Natural killer cell (primary cell): ENCODE measurements at regions not wholly inside any gene's neighbourhood (a gene's known extent, or its start where the extent isn't known, plus 50 kb on each side); places are given as distances from the start of the nearest gene placed in this dataset.

Experiments used
- ATAC-seq, 3 donors: fragments of 150-1000 bp in 2 of 3; fragments of 200-7000 bp in 1 of 3; cut with Tn5 transposase; 1 replicate in 1 of 3; 2 replicates in 2 of 3; pipeline ENCODE4 v1.10.0; 2021; ENCODE audit warnings: mild to moderate bottlenecking in 2 of 3, moderate library complexity in 2 of 3
- DNase-seq, 2 donors: peaks; one replicate each; pipeline versions ENCODE4 v3.0.0 to v3.0.0-alpha.2; 2013 to 2021; ENCODE audit warnings: mixed read lengths in 1 of 2
- H3K27ac ChIP-seq: one replicate; pipeline ENCODE4 v1.5.1; 2013; ENCODE audit warnings: mild to moderate bottlenecking, low read length
- H3K27me3 ChIP-seq: one replicate; pipeline ENCODE4 v1.6.1; 2013; ENCODE audit warnings: low read length; ENCODE audit not compliant: control insufficient read depth, insufficient read depth
- H3K36me3 ChIP-seq: one replicate; pipeline ENCODE4 v1.6.1; 2013; ENCODE audit warnings: low read length; ENCODE audit not compliant: control insufficient read depth, insufficient read depth
- H3K4me1 ChIP-seq: one replicate; pipeline ENCODE4 v1.6.1; 2013; ENCODE audit warnings: low read length; ENCODE audit not compliant: control insufficient read depth, insufficient read depth
- H3K4me3 ChIP-seq: one replicate; pipeline ENCODE4 v1.5.1; 2013; ENCODE audit warnings: low read length
- H3K9me3 ChIP-seq: one replicate; pipeline ENCODE4 v1.6.1; 2013; ENCODE audit warnings: low read length; ENCODE audit not compliant: control insufficient read depth, insufficient read depth
- H3K27ac Mint-ChIP-seq, 2 donors: one replicate each; pipeline ENCODE4 v1.8.0; 2022; ENCODE audit warnings: mild to moderate bottlenecking in 2 of 2, mixed read lengths in 2 of 2, moderate library complexity in 1 of 2
- H3K27me3 Mint-ChIP-seq, 2 donors: one replicate each; pipeline ENCODE4 v1.8.0; 2022; ENCODE audit warnings: low read depth in 2 of 2, mixed read lengths in 2 of 2
- H3K36me3 Mint-ChIP-seq: one replicate; pipeline ENCODE4 v1.8.0; 2022; ENCODE audit warnings: mixed read lengths
- H3K4me1 Mint-ChIP-seq, 2 donors: one replicate each; pipeline ENCODE4 v1.8.0; 2022; ENCODE audit warnings: mixed read lengths in 2 of 2
- H3K4me3 Mint-ChIP-seq: one replicate; pipeline ENCODE4 v1.8.0; 2022; ENCODE audit warnings: mild to moderate bottlenecking, moderate library complexity, mixed read lengths
- H3K9me3 Mint-ChIP-seq, 2 donors: one replicate each; pipeline ENCODE4 v1.8.0; 2022; ENCODE audit warnings: mixed read lengths in 2 of 2
- WGBS: methylation state at CpG from one replicate; pipeline ENCODE4 v1.1.7; 2013; ENCODE audit warnings: missing lambda C conversion rate; ENCODE audit not compliant: insufficient coverage; 5-methylcytosine and 5-hydroxymethylcytosine counted together
- intact Hi-C: fragments of 100-400 bp; cut with micrococcal nuclease; formaldehyde crosslinking; loops from one replicate; pipeline ENCODE4 v1.14.2; 2022
- TF ChIP-seq, protein P1 (sequence below): fragments of 200-600 bp; IDR thresholded peaks from one replicate; pipeline ENCODE4 v1.8.0; 2022; ENCODE audit warnings: antibody characterized with exemption

DNA sequence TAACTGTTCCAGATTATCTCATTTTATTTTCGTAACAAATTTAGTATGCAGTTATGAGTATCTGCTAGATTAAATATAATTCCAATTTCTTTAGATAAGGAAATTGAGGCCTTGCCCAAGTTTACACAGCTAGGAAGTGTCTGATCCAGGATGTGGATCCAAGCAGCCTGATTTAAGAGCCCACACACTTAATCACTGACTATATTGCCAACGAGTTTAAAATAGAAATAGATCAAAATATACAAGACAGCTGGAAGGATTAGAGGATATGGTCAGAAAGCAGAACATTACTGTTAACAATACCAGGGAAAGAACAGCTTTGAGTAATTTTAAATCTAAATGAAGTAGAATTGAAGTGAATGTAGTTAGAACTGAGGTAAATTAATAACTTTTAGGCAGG, 215.2 kb downstream of the C3orf38 start:
- Mint-ChIP-seq H3K27ac (no peak overlapping the region), H3K4me1 (no peaks in the 10 kb centered on the region), H3K9me3 (peaks cover 19 to 38% of the 10 kb centered on the region in 2 donors), H3K36me3 (peaks cover 18% of the 10 kb centered on the region), H3K4me3 (no peak overlapping the region), H3K27me3 (no peaks in the 10 kb centered on the region)
- ATAC-seq, result no peak
- TF ChIP-seq, protein P1, sequence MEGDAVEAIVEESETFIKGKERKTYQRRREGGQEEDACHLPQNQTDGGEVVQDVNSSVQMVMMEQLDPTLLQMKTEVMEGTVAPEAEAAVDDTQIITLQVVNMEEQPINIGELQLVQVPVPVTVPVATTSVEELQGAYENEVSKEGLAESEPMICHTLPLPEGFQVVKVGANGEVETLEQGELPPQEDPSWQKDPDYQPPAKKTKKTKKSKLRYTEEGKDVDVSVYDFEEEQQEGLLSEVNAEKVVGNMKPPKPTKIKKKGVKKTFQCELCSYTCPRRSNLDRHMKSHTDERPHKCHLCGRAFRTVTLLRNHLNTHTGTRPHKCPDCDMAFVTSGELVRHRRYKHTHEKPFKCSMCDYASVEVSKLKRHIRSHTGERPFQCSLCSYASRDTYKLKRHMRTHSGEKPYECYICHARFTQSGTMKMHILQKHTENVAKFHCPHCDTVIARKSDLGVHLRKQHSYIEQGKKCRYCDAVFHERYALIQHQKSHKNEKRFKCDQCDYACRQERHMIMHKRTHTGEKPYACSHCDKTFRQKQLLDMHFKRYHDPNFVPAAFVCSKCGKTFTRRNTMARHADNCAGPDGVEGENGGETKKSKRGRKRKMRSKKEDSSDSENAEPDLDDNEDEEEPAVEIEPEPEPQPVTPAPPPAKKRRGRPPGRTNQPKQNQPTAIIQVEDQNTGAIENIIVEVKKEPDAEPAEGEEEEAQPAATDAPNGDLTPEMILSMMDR, result no peak
- Histone ChIP-seq H3K4me3 (no peak overlapping the region), H3K27me3 (no peaks in the 10 kb centered on the region), H3K27ac (no peak overlapping the region), H3K9me3 (peaks cover 3% of the 10 kb centered on the region), H3K36me3 (no peaks in the 10 kb centered on the region), H3K4me1 (no peaks in the 10 kb centered on the region)
- no peak for DNase-seq
- intact Hi-C loops, result no loop called here
- no CpG with 5 or more reads among the region's 2 CpGs for WGBS

DNA sequence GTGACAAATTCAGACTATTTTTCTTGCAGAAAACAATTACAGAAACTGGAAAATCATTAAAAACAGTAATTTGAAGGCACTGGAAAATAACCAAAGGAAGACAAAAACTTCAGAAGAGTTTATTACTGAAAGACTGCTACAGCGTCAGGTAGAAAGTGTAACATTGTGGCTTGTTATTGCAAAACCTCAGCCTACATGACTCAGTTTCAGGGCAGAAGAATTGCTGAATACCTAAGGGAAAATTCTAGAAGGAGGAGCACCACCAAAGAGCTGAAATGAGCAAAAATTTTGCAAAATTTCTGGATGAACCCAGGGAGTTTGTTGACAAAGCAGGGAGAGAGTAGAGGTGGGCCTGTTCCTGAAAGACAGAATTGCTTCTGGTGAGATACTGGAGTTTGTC, 219.6 kb downstream of the C3orf38 start:
- 91% methylated on average over 1 of the region's 1 CpG for WGBS
- H3K27me3 Mint-ChIP-seq, result no peaks in the 10 kb centered on the region
- H3K4me1 Mint-ChIP-seq, result no peaks in the 10 kb centered on the region
- Histone ChIP-seq H3K27me3 (no peaks in the 10 kb centered on the region), H3K36me3 (no peaks in the 10 kb centered on the region), H3K4me1 (no peaks in the 10 kb centered on the region), H3K4me3 (no peak overlapping the region), H3K27ac (no peak overlapping the region), H3K9me3 (no peaks in the 10 kb centered on the region)
- intact Hi-C loops, result no loop called here
- ATAC-seq (no peak), DNase-seq (no peak)
- H3K27ac Mint-ChIP-seq, result no peak overlapping the region
- peaks cover 22 to 36% of the 10 kb centered on the region in 2 donors for H3K9me3 Mint-ChIP-seq
- H3K4me3 Mint-ChIP-seq, result no peak overlapping the region
- peaks cover 24% of the 10 kb centered on the region for H3K36me3 Mint-ChIP-seq
- TF ChIP-seq, protein P1, result no peak

DNA sequence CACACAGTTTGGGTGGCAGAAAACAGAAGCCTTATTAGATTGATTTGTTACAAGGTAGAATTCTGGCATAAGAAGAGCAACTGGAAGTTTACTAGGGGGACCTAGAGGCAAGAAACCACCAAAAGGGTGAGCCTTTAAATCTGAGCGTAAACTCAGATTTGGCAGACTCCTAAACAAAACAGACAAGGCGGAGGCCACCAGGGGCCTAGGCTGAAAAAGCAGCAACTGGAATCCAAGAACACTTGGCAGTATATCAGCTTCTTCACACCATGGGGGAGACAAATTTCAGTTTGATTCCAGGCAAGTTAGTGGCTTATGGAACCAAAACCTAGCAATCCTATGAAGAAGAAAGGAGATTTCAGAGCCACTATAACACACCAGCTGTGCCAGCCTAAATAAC, 220.0 kb downstream of the C3orf38 start:
- no peaks in the 10 kb centered on the region for H3K4me1 Mint-ChIP-seq
- Histone ChIP-seq H3K36me3 (no peaks in the 10 kb centered on the region), H3K27ac (no peak overlapping the region), H3K4me3 (no peak overlapping the region), H3K27me3 (no peaks in the 10 kb centered on the region), H3K9me3 (no peaks in the 10 kb centered on the region), H3K4me1 (no peaks in the 10 kb centered on the region)
- WGBS, result 100% methylated on average over 2 of the region's 2 CpGs
- DNase-seq (no peak), ATAC-seq (no peak)
- intact Hi-C loops, result no loop called here
- no peak overlapping the region for H3K27ac Mint-ChIP-seq
- H3K27me3 Mint-ChIP-seq, result no peaks in the 10 kb centered on the region
- TF ChIP-seq, protein P1, result no peak
- H3K4me3 Mint-ChIP-seq, result no peak overlapping the region
- H3K36me3 Mint-ChIP-seq, result peaks cover 24% of the 10 kb centered on the region
- H3K9me3 Mint-ChIP-seq, result peaks cover 22 to 36% of the 10 kb centered on the region in 2 donors

DNA sequence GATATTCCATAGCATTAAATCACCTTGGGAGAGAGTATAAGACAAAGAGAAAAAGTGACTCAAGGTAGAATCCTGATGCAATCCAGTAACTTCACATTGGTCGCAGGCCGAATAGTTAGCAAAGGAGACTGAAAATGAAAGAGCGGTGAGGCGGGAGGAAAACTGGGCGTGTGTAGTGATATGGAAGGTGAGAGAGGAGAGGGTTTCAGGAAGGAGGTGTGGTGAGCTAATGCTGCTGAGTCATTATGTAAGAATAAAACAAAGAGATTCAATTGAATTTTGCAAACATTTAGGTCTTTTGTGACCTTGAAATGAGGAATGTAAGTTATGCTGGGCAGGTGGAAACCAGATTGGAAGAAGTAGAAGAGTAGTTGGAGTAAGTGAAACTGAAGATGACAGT, 235.3 kb downstream of the C3orf38 start:
- peaks cover 0 to 5% of the 10 kb centered on the region in 2 donors for H3K4me1 Mint-ChIP-seq
- ATAC-seq (no peak), DNase-seq (no peak)
- H3K4me1 ChIP-seq, result no peaks in the 10 kb centered on the region
- H3K4me3 Mint-ChIP-seq, result no peak overlapping the region
- no peak overlapping the region for H3K27ac ChIP-seq
- no peak overlapping the region for H3K4me3 ChIP-seq
- intact Hi-C loops, result no loop called here
- WGBS, result 65% methylated on average over 5 of the region's 5 CpGs
- H3K9me3 ChIP-seq, result peaks cover 3% of the 10 kb centered on the region
- H3K27ac Mint-ChIP-seq, result no peak overlapping the region
- H3K27me3 ChIP-seq, result no peaks in the 10 kb centered on the region
- TF ChIP-seq, protein P1, result no peak
- H3K9me3 Mint-ChIP-seq, result peaks cover 26 to 33% of the 10 kb centered on the region in 2 donors
- no peaks in the 10 kb centered on the region for H3K27me3 Mint-ChIP-seq
- H3K36me3 ChIP-seq, result no peaks in the 10 kb centered on the region
- no peaks in the 10 kb centered on the region for H3K36me3 Mint-ChIP-seq
